SU-DHL-6 (cell line): ENCODE measurements at regions not wholly inside any gene's neighbourhood (a gene's known extent, or its start where the extent isn't known, plus 50 kb on each side); places are given as distances from the start of the nearest gene placed in this dataset.

Source experiments
- H2AFZ ChIP-seq: fragments of 200-600 bp; sonication (generic); 2 replicates; pipeline ENCODE4 v1.6.1; 2014; ENCODE audit warnings: low read depth, mild to moderate bottlenecking, moderate library complexity, mixed read lengths, antibody characterized with exemption, low read length; ENCODE audit not compliant: severe bottlenecking
- H3F3A ChIP-seq: fragments of 200-600 bp; shearing (Covaris generic); 2 replicates; pipeline ENCODE4 v1.6.0; 2016; ENCODE audit warnings: antibody characterized with exemption, mild to moderate bottlenecking; ENCODE audit not compliant: insufficient read depth
- H3K27ac ChIP-seq: fragments of 200-600 bp; sonication (generic); 2 replicates; pipeline ENCODE4 v1.5.1; 2016; ENCODE audit warnings: low read depth, mild to moderate bottlenecking, low read length, moderate library complexity, mixed read lengths
- H3K27me3 ChIP-seq: fragments of 200-600 bp; sonication (generic), shearing (Covaris generic); 2 replicates; pipeline ENCODE4 v1.6.0; 2014; ENCODE audit warnings: mild to moderate bottlenecking, low read length
- H3K36me3 ChIP-seq: fragments of 200-600 bp; sonication (generic); 2 replicates; pipeline ENCODE4 v1.6.1; 2014; ENCODE audit warnings: mild to moderate bottlenecking, low read length, mixed read lengths
- H3K4me2 ChIP-seq: fragments of 300-600, 200-600 bp; shearing (Covaris generic), sonication (generic); 2 replicates; pipeline ENCODE4 v1.6.0; 2014; ENCODE audit warnings: low read length, low read depth, mild to moderate bottlenecking; ENCODE audit not compliant: poor library complexity, severe bottlenecking
- H3K4me3 ChIP-seq: fragments of 200-600 bp; sonication (generic); 2 replicates; pipeline ENCODE4 v1.5.1; 2014; ENCODE audit warnings: antibody characterized with exemption, low read length, mild to moderate bottlenecking, mixed read lengths; ENCODE audit not compliant: insufficient read depth, poor library complexity, severe bottlenecking
- H3K79me2 ChIP-seq: fragments of 200-600 bp; sonication (generic); 2 replicates; pipeline ENCODE4 v1.6.1; 2014; ENCODE audit warnings: mild to moderate bottlenecking, low read length, moderate library complexity; ENCODE audit not compliant: insufficient read depth
- H3K9ac ChIP-seq: fragments of 200-600 bp; sonication (generic); 2 replicates; pipeline ENCODE4 v1.7.0; 2014; ENCODE audit warnings: mild to moderate bottlenecking, low read length
- H3K9me2 ChIP-seq: fragments of 200-600 bp; sonication (generic); replicated peaks from 2 replicates; pipeline ENCODE4 v1.6.1; 2014; ENCODE audit warnings: low read length; ENCODE audit not compliant: insufficient read depth
- H3K9me3 ChIP-seq: fragments of 200-600 bp; sonication (generic); 2 replicates; pipeline ENCODE4 v1.6.1; 2014; ENCODE audit warnings: low read length, mixed read lengths; ENCODE audit not compliant: insufficient read depth
- H4K20me1 ChIP-seq: fragments of 200-600 bp; sonication (generic); 2 replicates; pipeline ENCODE4 v1.6.1; 2014; ENCODE audit warnings: low read depth, mild to moderate bottlenecking, antibody characterized with exemption, low read length, moderate library complexity, mixed read lengths
- CTCF ChIP-seq: fragments of 200-600 bp; sonication (generic); IDR thresholded peaks from one replicate; pipeline ENCODE4 v1.5.1; 2017; ENCODE audit warnings: antibody characterized with exemption, mild to moderate bottlenecking, low read length, moderate library complexity; ENCODE audit not compliant: insufficient read depth, poor library complexity, severe bottlenecking
- EZH2phosphoT487 ChIP-seq: fragments of 200-600 bp; sonication (generic), shearing (Covaris generic); conservative IDR thresholded peaks from 2 replicates; pipeline ENCODE4 v1.6.1; 2018; ENCODE audit warnings: mild to moderate bottlenecking, antibody characterized with exemption, low read length, moderate library complexity, mixed read lengths

- Histone ChIP-seq H3K4me2 (no peak overlapping the region), H3K9me3 (no peaks in the 10 kb centered on the region), H3K9me2 (no peaks in the 10 kb centered on the region), H3K4me3 (no peak overlapping the region), H3F3A (no peaks in the 10 kb centered on the region), H3K27ac (no peak overlapping the region), H3K79me2 (no peaks in the 10 kb centered on the region), H2AFZ (no peak overlapping the region), H3K9ac (no peak overlapping the region), H4K20me1 (no peaks in the 10 kb centered on the region), H3K27me3 (no peaks in the 10 kb centered on the region), H3K36me3 (no peaks in the 10 kb centered on the region)
- no peak for TF ChIP-seq CTCF
- no peak for TF ChIP-seq EZH2phosphoT487
Measured at GRCh38 chr4:11514003-11514402, 85.3 kb upstream of the HS3ST1 start.

- Histone ChIP-seq H3K27me3 (no peaks in the 10 kb centered on the region), H4K20me1 (no peaks in the 10 kb centered on the region), H3K9ac (no peak overlapping the region), H3K9me2 (no peaks in the 10 kb centered on the region), H3K79me2 (no peaks in the 10 kb centered on the region), H3K4me3 (no peak overlapping the region), H3K36me3 (no peaks in the 10 kb centered on the region), H3K9me3 (no peaks in the 10 kb centered on the region), H3K4me2 (no peak overlapping the region), H2AFZ (no peak overlapping the region), H3F3A (no peaks in the 10 kb centered on the region), H3K27ac (no peak overlapping the region)
- TF ChIP-seq CTCF (no peak), EZH2phosphoT487 (no peak)
Measured at GRCh38 chr4:11512871-11513270, 84.2 kb upstream of the HS3ST1 start.

- Histone ChIP-seq H2AFZ (no peak overlapping the region), H3K79me2 (no peaks in the 10 kb centered on the region), H3K9me3 (no peaks in the 10 kb centered on the region), H3F3A (no peaks in the 10 kb centered on the region), H3K4me3 (no peak overlapping the region), H4K20me1 (no peaks in the 10 kb centered on the region), H3K36me3 (no peaks in the 10 kb centered on the region), H3K27me3 (no peaks in the 10 kb centered on the region), H3K4me2 (no peak overlapping the region), H3K27ac (no peak overlapping the region), H3K9me2 (no peaks in the 10 kb centered on the region), H3K9ac (no peak overlapping the region)
- TF ChIP-seq CTCF: no peak
- TF ChIP-seq EZH2phosphoT487: no peak
Measured at GRCh38 chr4:11511321-11511720, 82.6 kb upstream of the HS3ST1 start.

GRCh38 chr4:11507920-11508319, 79.2 kb upstream of the HS3ST1 start:
- H3K4me3 ChIP-seq: no peak overlapping the region
- H3K27ac ChIP-seq: no peak overlapping the region
- no peak overlapping the region for H2AFZ ChIP-seq
- no peak overlapping the region for H3K9ac ChIP-seq
- no peaks in the 10 kb centered on the region for H3K9me3 ChIP-seq
- H4K20me1 ChIP-seq: no peaks in the 10 kb centered on the region
- no peak for TF ChIP-seq CTCF
- no peak for TF ChIP-seq EZH2phosphoT487
- H3K9me2 ChIP-seq: no peaks in the 10 kb centered on the region
- H3K36me3 ChIP-seq: no peaks in the 10 kb centered on the region
- no peak overlapping the region for H3K4me2 ChIP-seq
- no peaks in the 10 kb centered on the region for H3K27me3 ChIP-seq
- no peaks in the 10 kb centered on the region for H3K79me2 ChIP-seq
- H3F3A ChIP-seq: no peaks in the 10 kb centered on the region
